ENCODE measurements at regions not wholly inside any gene's neighbourhood (a gene's known extent, or its start where the extent isn't known, plus 50 kb on each side); places are given as distances from the start of the nearest gene placed in this dataset.

GRCh38 chr5:120080781-120081180 is 383.3 kb upstream of the PRR16 start:
- TF ChIP-seq NRF1 (IDR thresholded peaks at IDR 0.05; ENCODE audit: low read depth, low read length) = no peak
- no peak for TF ChIP-seq GATA2 (CRISPR knock-in tag; IDR thresholded peaks at IDR 0.05)
